IMR-90 (cell line): ENCODE measurements at regions not wholly inside any gene's neighbourhood (a gene's known extent, or its start where the extent isn't known, plus 50 kb on each side); places are given as distances from the start of the nearest gene placed in this dataset.

Experiments
- ATAC-seq: fragments of 200-7000 bp; cut with Tn5 transposase; 2 replicates; pipeline ENCODE4 v1.9.1; 2020; ENCODE audit warnings: low read depth, mild to moderate bottlenecking, moderate library complexity
- BruUV-seq: library from RNA; stranded (reverse); fragments of 400-500 nt; replicated peaks from 2 replicates; lab custom pipeline; 2021; lab: Mats Ljungman, UMichigan
- CTCF ChIA-PET: fragments of 300-600 bp; formaldehyde crosslinking; extraction: SDS; loops from one replicate; lab custom pipeline; 2021; ENCODE audit warnings: antibody characterized with exemption; lab: Yijun Ruan, JAX
- POLR2A ChIA-PET: fragments of 300-600 bp; sonication (Branson Sonifier 250); formaldehyde crosslinking; loops from one replicate; lab custom pipeline; 2022; ENCODE audit warnings: antibody characterized with exemption; ENCODE audit not compliant: unreplicated experiment; lab: Charles Lee
- DNase-seq: peaks from one replicate; pipeline ENCODE4 v3.0.0; 2013
- H2AFZ ChIP-seq: replicated peaks from 2 replicates; pipeline ENCODE3; 2013; ENCODE audit warnings: low read length, mild to moderate bottlenecking; ENCODE audit not compliant: poor library complexity
- H2AK5ac ChIP-seq: 2 replicates; pipeline ENCODE4 v1.6.1; 2013; ENCODE audit warnings: low read depth, low read length, inconsistent platforms
- H2AK9ac ChIP-seq: replicated peaks from 2 replicates; pipeline ENCODE3; 2013; ENCODE audit warnings: mild to moderate bottlenecking, low read depth, low read length, moderate library complexity; ENCODE audit not compliant: poor library complexity
- H2BK120ac ChIP-seq: 2 replicates; pipeline ENCODE4 v1.6.1; 2013; ENCODE audit warnings: low read depth, low read length, inconsistent platforms
- H2BK15ac ChIP-seq: 3 replicates; pipeline ENCODE4 v1.6.1; 2013; ENCODE audit warnings: low read depth, low read length, inconsistent platforms
- H2BK20ac ChIP-seq: 2 replicates; pipeline ENCODE4 v1.6.1; 2013; ENCODE audit warnings: low read depth, mild to moderate bottlenecking, inconsistent platforms, low read length, moderate library complexity
- H2BK5ac ChIP-seq: 2 replicates; pipeline ENCODE4 v1.6.1; 2013; ENCODE audit warnings: mild to moderate bottlenecking, low read depth, low read length, inconsistent platforms; ENCODE audit not compliant: poor library complexity, severe bottlenecking
- H3K14ac ChIP-seq: replicated peaks from 2 replicates; pipeline ENCODE4 v1.6.1; 2013; ENCODE audit warnings: low read depth, low read length, inconsistent platforms
- H3K18ac ChIP-seq: 2 replicates; pipeline ENCODE4 v1.6.1; 2013; ENCODE audit warnings: low read depth, low read length, control low read depth
- H3K23ac ChIP-seq: 2 replicates; pipeline ENCODE4 v1.6.1; 2013; ENCODE audit warnings: low read depth, low read length, inconsistent platforms
- H3K27ac ChIP-seq: 2 replicates; pipeline ENCODE4 v1.5.1; 2013; ENCODE audit warnings: mild to moderate bottlenecking, control low read depth, low read length; ENCODE audit not compliant: insufficient read depth
- H3K27me3 ChIP-seq: 2 replicates; pipeline ENCODE4 v1.6.1; 2013; ENCODE audit warnings: low read length; ENCODE audit not compliant: control insufficient read depth, insufficient read depth
- H3K36me3 ChIP-seq: 2 replicates; pipeline ENCODE4 v1.6.1; 2013; ENCODE audit warnings: low read length, mixed read lengths; ENCODE audit not compliant: control insufficient read depth, insufficient read depth
- H3K4ac ChIP-seq: 2 replicates; pipeline ENCODE4 v1.6.1; 2013; ENCODE audit warnings: low read depth, low read length, inconsistent platforms
- H3K4me1 ChIP-seq: 2 replicates; pipeline ENCODE4 v1.6.1; 2013; ENCODE audit warnings: low read length, mixed read lengths; ENCODE audit not compliant: control insufficient read depth, insufficient read depth
- H3K4me2 ChIP-seq: 2 replicates; pipeline ENCODE4 v1.6.1; 2013; ENCODE audit warnings: low read depth, mild to moderate bottlenecking, control low read depth, low read length, moderate library complexity
- H3K4me3 ChIP-seq: 2 replicates; pipeline ENCODE4 v1.5.1; 2013; ENCODE audit warnings: low read depth, mild to moderate bottlenecking, control low read depth, low read length, moderate library complexity; ENCODE audit not compliant: insufficient read depth
- H3K56ac ChIP-seq: 2 replicates; pipeline ENCODE4 v1.6.1; 2013; ENCODE audit warnings: low read length, inconsistent platforms; ENCODE audit not compliant: insufficient read depth; ENCODE audit errors: extremely low read depth
- H3K79me1 ChIP-seq, 2 experiments: 2 replicates each; pipeline ENCODE4 v1.6.1; 2013; ENCODE audit warnings: low read length in 2 of 2, inconsistent platforms in 1 of 2, low read depth in 1 of 2
- H3K9ac ChIP-seq: 2 replicates; pipeline ENCODE4 v1.6.1; 2013; ENCODE audit warnings: low read depth, low read length, control low read depth
- H3K9me1 ChIP-seq: 2 replicates; pipeline ENCODE4 v1.6.1; 2013; ENCODE audit warnings: low read length, inconsistent platforms; ENCODE audit not compliant: insufficient read depth
- H3K9me3 ChIP-seq: 2 replicates; pipeline ENCODE4 v1.6.1; 2013; ENCODE audit warnings: low read length; ENCODE audit not compliant: control insufficient read depth, insufficient read depth
- H4K20me1 ChIP-seq: 2 replicates; pipeline ENCODE4 v1.6.1; 2013; ENCODE audit warnings: low read length, inconsistent platforms; ENCODE audit not compliant: insufficient read depth
- H4K5ac ChIP-seq: 2 replicates; pipeline ENCODE4 v1.6.1; 2013; ENCODE audit warnings: mild to moderate bottlenecking, low read depth, low read length, control low read depth
- H4K8ac ChIP-seq, 2 experiments: 2 replicates each; pipeline ENCODE4 v1.6.1; 2013; ENCODE audit warnings: low read depth in 2 of 2, low read length in 2 of 2, control low read depth in 1 of 2, inconsistent platforms in 1 of 2
- H4K91ac ChIP-seq: 2 replicates; pipeline ENCODE4 v1.6.1; 2013; ENCODE audit warnings: low read depth, low read length, inconsistent platforms; ENCODE audit not compliant: insufficient read depth
- MAFK ChIP-seq: IDR thresholded peaks from 2 replicates; pipeline ENCODE4 v1.6.1; 2012; ENCODE audit warnings: low read depth, low read length, improper control_type of control experiment
- SMC3 ChIP-seq: fragments of 150-350 bp; IDR thresholded peaks from 2 replicates; pipeline ENCODE4 v1.6.1; 2016; ENCODE audit warnings: low read depth, mild to moderate bottlenecking, antibody characterized with exemption, low read length, moderate library complexity
- WGBS, 2 experiments: methylation state at CpG; one replicate each; pipeline versions ENCODE4 v1.1.5 to v1.1.7; 2013; ENCODE audit warnings: missing lambda C conversion rate in 2 of 2; ENCODE audit not compliant: insufficient read length in 1 of 2; ENCODE audit errors: extremely low coverage in 2 of 2; 5-methylcytosine and 5-hydroxymethylcytosine counted together
- dilution Hi-C: fragments of 300-500 bp; cut with HindIII; formaldehyde crosslinking; loops from one replicate; pipeline ENCODE4 v1.14.3; 2018; ENCODE audit warnings: low sequenced_read_pairs; ENCODE audit not compliant: unreplicated experiment
- in situ Hi-C: fragments of 300-500 bp; cut with MboI; formaldehyde crosslinking; loops from 3 replicates; pipeline ENCODE4 v1.14.3; 2019; ENCODE audit warnings: low sequenced_read_pairs, inconsistent platforms, mixed read lengths
- intact Hi-C: fragments of 100-400 bp; cut with micrococcal nuclease; formaldehyde crosslinking; loops from 2 replicates; pipeline ENCODE4 v1.10.0; 2022
- TF ChIP-seq, protein P1 (sequence below): fragments of 150-350 bp; IDR thresholded peaks from 2 replicates; pipeline ENCODE4 v1.6.1; 2016; ENCODE audit warnings: low read depth, mild to moderate bottlenecking, low read length, moderate library complexity, borderline replicate concordance

DNA sequence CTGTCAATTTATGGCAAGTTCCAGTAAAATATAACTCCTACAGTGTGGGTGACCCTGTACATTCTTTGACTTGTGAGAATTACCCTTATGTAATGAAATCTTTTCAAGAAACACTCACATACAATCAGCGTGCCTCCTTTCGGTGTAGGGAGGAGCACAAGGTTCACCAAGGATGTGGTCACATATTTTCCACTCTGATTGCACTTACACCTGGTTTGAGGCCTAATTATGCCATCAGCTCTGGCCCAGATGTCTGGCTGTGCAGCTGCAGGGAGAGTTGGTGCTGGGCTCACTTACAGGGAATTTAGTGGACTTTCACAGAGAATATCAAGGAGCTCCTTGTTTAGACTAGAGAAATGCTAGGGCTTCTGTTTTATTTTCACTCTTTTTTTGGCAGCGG, 146.0 kb upstream of the STEAP4 start:
- Histone ChIP-seq H2BK20ac (no peak overlapping the region), H2BK120ac (no peak overlapping the region), H3K23ac (no peak overlapping the region), H2BK15ac (no peak overlapping the region), H3K56ac (no peak overlapping the region), H2AK5ac (no peak overlapping the region), H2AFZ (no peak overlapping the region), H3K9ac (no peak overlapping the region), H3K4ac (no peak overlapping the region), H3K4me1 (no peaks in the 10 kb centered on the region), H3K4me3 (no peak overlapping the region), H3K9me3 (peaks cover 9% of the 10 kb centered on the region), H3K27ac (no peak overlapping the region), H3K18ac (no peak overlapping the region), H4K20me1 (no peaks in the 10 kb centered on the region), H4K5ac (no peak overlapping the region), H3K36me3 (no peaks in the 10 kb centered on the region), H2AK9ac (no peak overlapping the region), H3K4me2 (no peak overlapping the region), H3K79me1 (no peaks in the 10 kb centered on the region), H4K8ac (no peak overlapping the region), H4K91ac (no peak overlapping the region), H2BK5ac (no peak overlapping the region), H3K27me3 (no peaks in the 10 kb centered on the region), H3K9me1 (no peaks in the 10 kb centered on the region), H3K14ac (no peak overlapping the region)
- ChIA-PET CTCF (no interaction called here), POLR2A (no interaction called here)
- no peak for ATAC-seq
- BruUV-seq = no TSS peak
- TF ChIP-seq SMC3 (no peak), MAFK (no peak)
- TF ChIP-seq, protein P1, sequence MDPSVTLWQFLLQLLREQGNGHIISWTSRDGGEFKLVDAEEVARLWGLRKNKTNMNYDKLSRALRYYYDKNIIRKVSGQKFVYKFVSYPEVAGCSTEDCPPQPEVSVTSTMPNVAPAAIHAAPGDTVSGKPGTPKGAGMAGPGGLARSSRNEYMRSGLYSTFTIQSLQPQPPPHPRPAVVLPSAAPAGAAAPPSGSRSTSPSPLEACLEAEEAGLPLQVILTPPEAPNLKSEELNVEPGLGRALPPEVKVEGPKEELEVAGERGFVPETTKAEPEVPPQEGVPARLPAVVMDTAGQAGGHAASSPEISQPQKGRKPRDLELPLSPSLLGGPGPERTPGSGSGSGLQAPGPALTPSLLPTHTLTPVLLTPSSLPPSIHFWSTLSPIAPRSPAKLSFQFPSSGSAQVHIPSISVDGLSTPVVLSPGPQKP = no peak
- in situ Hi-C loops = no loop called here
- intact Hi-C loops = no loop called here
- no peak for DNase-seq
- dilution Hi-C loops = no loop called here
- no CpG with 5 or more reads among the region's 3 CpGs for WGBS, 2 experiments
